ENCODE measurements at regions not wholly inside any gene's neighbourhood (a gene's known extent, or its start where the extent isn't known, plus 50 kb on each side); places are given as distances from the start of the nearest gene placed in this dataset.

DNA sequence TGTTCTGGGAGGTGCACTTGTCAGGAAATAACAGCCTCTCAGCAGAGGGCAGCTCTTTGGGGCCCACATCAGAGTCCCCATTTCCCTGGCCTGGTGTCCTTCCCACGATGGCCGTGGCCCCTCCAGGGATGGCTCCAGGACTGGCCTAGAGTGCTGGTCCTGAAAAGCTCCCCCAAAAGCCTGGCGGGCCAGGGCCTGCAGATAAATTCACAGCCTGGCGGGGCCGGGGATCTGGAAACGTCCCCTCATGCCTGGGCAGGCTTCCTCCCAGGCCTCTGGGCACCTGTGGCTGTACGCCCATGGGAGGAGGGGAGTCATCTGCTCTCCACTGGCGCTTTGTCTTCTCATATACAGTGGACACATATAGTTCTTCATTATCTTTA is 52.6 kb upstream of the HS6ST1 start:
- TF ChIP-seq, protein P1, sequence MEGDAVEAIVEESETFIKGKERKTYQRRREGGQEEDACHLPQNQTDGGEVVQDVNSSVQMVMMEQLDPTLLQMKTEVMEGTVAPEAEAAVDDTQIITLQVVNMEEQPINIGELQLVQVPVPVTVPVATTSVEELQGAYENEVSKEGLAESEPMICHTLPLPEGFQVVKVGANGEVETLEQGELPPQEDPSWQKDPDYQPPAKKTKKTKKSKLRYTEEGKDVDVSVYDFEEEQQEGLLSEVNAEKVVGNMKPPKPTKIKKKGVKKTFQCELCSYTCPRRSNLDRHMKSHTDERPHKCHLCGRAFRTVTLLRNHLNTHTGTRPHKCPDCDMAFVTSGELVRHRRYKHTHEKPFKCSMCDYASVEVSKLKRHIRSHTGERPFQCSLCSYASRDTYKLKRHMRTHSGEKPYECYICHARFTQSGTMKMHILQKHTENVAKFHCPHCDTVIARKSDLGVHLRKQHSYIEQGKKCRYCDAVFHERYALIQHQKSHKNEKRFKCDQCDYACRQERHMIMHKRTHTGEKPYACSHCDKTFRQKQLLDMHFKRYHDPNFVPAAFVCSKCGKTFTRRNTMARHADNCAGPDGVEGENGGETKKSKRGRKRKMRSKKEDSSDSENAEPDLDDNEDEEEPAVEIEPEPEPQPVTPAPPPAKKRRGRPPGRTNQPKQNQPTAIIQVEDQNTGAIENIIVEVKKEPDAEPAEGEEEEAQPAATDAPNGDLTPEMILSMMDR (IDR thresholded peaks at IDR 0.05), result no peak
- TF ChIP-seq ATF1 (CRISPR knock-in tag; IDR thresholded peaks at IDR 0.05) (no peak), NR1H2 (CRISPR knock-in tag; IDR thresholded peaks at IDR 0.05) (no peak)
- TF ChIP-seq, protein P2, sequence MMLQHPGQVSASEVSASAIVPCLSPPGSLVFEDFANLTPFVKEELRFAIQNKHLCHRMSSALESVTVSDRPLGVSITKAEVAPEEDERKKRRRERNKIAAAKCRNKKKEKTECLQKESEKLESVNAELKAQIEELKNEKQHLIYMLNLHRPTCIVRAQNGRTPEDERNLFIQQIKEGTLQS (CRISPR knock-in tag; conservative IDR thresholded peaks at IDR 0.05), result no peak
